ENCODE measurements at regions not wholly inside any gene's neighbourhood (a gene's known extent, or its start where the extent isn't known, plus 50 kb on each side); places are given as distances from the start of the nearest gene placed in this dataset.

DNA sequence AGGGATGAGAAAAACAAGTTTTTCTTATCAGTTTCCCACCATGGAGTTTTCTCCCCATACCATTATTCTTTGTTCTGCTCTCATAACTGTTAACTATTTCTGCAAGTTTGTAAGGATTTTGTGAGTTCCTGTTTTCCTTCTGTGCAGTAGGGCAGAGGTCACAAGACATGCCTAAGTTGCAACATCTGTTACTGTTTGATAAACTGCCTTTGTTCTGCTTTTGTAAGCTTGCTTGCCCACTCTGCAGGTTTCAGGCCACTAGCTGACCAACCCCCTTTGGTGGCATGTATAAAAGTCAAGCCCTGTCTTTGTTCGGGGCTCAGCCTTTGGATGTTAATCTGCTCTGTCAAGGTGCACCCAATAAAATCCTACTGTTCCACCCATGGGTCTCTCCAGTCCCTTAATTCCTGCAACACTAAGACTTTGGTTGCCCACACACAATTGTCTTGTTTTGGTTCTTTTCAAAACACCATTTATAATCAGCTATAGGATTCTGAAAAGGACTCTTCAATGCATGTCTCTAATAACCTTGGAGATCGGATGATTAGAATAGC, 545.4 kb downstream of the CDH9 start:
- TF ChIP-seq, protein P1, sequence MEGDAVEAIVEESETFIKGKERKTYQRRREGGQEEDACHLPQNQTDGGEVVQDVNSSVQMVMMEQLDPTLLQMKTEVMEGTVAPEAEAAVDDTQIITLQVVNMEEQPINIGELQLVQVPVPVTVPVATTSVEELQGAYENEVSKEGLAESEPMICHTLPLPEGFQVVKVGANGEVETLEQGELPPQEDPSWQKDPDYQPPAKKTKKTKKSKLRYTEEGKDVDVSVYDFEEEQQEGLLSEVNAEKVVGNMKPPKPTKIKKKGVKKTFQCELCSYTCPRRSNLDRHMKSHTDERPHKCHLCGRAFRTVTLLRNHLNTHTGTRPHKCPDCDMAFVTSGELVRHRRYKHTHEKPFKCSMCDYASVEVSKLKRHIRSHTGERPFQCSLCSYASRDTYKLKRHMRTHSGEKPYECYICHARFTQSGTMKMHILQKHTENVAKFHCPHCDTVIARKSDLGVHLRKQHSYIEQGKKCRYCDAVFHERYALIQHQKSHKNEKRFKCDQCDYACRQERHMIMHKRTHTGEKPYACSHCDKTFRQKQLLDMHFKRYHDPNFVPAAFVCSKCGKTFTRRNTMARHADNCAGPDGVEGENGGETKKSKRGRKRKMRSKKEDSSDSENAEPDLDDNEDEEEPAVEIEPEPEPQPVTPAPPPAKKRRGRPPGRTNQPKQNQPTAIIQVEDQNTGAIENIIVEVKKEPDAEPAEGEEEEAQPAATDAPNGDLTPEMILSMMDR (IDR thresholded peaks at IDR 0.05; ENCODE audit: low read depth, low read length, poor library complexity, severe bottlenecking), result no peak
- TF ChIP-seq EZH2phosphoT487 (IDR thresholded peaks at IDR 0.05; ENCODE audit: borderline replicate concordance, low read length), result no peak

Measured in DOHH2 (cell line).